Right forelimb (tissue), 1 donor: ENCODE measurements at regions not wholly inside any gene's neighbourhood (a gene's known extent, or its start where the extent isn't known, plus 50 kb on each side); places are given as distances from the start of the nearest gene placed in this dataset.

ENCODE experiments used
- DNase-seq: peaks from one replicate; pipeline ENCODE4 v3.0.0-alpha.2; 2018

DNA sequence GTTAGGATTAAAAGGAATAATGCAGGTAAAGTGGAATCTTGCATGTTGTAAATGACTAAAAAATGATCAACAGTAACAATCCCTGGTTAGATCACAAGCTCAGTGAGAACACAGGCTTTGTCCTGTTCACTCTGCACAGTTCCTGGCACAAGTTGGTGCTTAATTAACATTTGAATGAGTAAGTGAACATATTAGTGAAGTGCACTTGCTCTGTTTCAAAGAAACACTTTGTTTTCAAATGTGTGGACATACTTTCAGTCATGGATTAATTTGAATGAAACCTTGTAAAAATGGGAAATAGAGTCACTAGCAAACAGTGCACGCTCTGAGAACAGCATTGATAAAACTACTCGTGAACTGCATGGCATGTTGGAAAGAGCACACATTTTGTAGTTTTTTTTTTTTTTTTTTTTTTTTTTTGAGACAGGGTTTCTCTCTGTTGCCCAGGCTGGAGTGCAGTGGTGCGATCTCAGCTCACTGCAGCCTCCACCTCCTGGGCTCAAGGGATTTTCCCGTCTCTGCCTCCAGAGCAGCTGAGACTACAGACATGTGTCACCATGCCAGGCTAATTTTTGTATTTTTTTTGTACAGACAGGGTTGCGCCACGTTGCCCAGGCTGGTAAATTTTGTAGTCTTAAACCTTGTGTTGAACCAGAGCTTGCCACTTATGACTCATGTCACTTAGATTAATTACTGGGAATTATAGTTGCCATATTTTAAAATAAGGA, 159.9 kb downstream of the LURAP1L start:
- no peak for DNase-seq

GRCh38 chr9:12935714-12936113, 160.9 kb downstream of the LURAP1L start:
- no peak for DNase-seq

- DNase-seq, result no peak
Observed at GRCh38 chr9:12954441-12954840, 179.6 kb downstream of the LURAP1L start.

- DNase-seq, result no peak
Observed at GRCh38 chr9:12955510-12956163, 180.8 kb downstream of the LURAP1L start.

GRCh38 chr9:12956261-12956660, 181.4 kb downstream of the LURAP1L start:
- DNase-seq, result no peak

GRCh38 chr9:12956805-12957204, 182.0 kb downstream of the LURAP1L start:
- no peak for DNase-seq

GRCh38 chr9:12958279-12958678, 183.5 kb downstream of the LURAP1L start:
- no peak for DNase-seq

DNA sequence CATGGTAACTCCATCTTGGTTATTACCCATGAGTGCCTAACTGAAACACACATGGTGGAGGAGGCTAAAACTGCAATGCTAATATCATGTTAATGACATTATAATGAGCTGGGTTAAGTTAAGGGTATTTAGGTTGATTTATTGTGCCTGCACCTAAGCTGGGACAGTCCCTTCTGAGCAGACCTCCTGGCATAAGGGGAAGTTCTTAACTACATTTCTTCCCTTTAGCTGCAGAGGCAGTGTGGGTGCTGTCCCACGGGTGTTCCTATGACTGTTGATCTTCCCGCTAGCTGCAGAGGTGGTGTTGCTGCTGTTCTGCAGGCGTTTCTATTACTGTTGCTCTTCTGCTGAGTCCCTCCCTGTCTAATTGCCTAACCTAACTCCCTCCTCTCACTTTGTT, 183.9 kb downstream of the LURAP1L start:
- no peak for DNase-seq

DNA sequence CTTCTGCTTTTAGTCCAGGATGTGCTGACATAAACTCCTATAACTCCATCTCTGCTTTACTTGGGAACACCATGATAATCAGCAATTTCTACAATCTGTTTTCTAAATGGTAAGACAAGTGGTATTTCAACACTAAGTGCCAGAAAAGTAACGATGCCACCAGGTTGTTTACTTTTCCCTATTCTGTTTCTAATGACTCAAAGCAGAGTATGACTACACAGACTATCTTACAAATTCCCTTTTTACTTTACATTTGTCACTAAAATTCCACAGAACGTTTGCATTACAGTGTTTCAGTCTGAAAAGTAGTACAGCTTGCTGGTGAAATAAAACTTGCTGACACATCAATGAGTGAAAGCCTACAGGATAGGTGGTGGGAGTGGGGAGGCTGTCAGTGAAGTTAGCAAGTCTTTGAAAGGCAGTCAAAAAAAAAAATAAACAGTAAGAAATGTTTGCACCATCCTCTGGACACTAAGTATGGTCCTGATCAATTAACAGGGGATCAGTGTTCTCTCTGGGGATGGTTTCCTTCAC, 186.5 kb downstream of the LURAP1L start:
- no peak for DNase-seq

- no peak for DNase-seq
Observed at GRCh38 chr9:12963537-12963936, 188.7 kb downstream of the LURAP1L start.

DNA sequence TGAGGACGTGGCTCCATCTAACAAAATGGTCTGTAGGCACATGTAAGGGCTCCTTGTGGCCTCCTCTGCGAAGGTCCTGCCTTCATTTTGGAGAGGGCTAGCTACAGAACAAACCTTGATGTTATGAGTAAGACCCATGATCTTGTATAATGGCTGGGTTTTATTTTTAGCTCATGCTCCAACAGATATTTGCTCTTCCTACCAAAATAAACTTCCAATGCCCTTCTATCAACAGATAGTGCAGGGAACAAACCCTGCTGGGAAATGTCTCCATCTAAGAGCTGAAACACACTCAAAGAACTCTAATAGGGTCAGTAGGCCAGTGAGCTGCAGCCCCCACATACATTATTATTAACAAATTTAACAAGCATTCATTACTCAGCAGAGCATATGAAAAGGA, 189.5 kb downstream of the LURAP1L start:
- DNase-seq, result no peak

- no peak for DNase-seq
Observed at GRCh38 chr9:12965303-12965702, 190.5 kb downstream of the LURAP1L start.

- no peak for DNase-seq
Observed at GRCh38 chr9:12968093-12968492, 193.3 kb downstream of the LURAP1L start.

DNA sequence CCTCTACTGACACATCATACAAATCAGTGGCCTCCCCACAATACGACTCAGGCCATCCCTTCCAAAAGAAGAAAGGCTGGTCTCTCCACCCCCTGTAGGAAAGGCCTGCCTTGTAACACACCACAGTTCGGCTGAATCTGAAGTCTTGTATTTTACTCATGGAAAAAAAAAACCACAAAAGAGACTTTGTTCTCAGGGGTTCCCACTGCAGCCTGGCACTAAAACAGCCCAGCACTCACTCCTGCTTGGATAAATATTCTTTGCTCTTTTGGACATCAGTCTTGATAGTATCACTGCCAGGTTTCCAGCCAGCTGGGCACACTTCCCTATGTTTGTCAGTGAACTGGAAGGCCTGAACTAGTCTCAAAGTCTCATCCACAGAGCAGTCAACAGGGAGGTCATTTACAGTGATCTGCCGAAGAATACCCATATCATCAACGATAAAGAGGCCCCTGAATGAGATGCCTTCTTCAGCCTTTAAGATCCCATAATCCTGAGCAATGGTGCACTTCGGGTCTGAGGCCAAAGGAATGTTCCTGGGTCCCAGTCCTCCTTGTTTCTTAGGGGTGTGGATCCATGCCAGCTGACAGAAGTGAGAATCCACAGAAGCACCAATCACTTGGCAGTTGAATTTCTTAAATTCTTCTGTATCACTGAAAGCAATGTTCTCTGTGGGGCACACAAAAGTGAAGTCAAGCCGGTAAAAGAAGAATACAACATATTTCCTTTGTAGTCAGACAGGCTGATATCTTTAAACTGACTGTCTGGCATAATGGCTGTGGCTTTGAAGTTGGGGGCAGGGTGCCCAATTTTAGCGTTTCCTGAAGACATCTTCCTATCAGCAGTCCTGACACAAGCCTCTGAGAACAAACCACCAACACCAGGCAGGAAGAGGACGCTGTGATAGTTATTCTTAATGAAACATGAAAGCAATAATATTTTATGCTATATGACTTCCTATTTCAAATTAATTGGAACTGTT, 198.1 kb downstream of the LURAP1L start:
- no peak for DNase-seq

DNA sequence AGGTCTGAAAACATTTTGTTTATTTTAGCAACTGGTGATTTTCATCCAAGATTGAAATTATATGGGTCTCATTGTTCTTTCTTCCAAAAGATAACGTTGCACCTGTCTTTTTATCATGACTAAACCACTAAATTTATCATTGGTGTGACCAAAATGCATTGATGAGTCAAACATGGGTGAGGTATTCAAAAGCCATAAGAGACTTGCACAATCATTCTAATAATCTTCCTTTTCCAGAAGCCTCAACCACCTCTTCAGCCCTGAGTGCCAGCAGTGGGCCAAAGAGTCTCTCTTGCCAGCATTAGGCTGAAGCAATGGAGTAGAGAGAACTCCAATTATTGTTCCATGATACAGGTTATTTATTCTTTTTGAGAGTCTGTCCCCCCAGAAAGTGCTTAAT, 198.9 kb downstream of the LURAP1L start:
- no peak for DNase-seq

DNA sequence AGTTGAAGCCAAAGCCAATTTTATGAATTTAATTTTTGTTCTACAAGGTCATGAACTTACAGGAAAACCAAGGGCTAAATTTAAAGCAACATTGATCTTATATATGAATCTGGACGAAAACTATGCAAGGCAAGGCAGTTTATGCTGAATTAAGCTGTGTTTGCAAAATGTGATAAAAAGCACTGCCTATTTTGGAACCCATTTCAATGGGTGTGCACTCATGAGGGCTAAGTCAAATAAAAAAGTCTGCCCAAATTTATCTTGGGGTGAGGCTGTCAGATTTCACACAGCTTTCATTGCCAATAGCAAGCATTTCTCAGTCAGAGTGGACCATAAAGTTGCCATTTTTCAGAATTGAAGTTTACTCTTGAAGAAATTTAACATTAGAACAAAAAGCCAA, 199.9 kb downstream of the LURAP1L start:
- DNase-seq, result no peak

- no peak for DNase-seq
Observed at GRCh38 chr9:12975496-12975895, 200.7 kb downstream of the LURAP1L start.

DNA sequence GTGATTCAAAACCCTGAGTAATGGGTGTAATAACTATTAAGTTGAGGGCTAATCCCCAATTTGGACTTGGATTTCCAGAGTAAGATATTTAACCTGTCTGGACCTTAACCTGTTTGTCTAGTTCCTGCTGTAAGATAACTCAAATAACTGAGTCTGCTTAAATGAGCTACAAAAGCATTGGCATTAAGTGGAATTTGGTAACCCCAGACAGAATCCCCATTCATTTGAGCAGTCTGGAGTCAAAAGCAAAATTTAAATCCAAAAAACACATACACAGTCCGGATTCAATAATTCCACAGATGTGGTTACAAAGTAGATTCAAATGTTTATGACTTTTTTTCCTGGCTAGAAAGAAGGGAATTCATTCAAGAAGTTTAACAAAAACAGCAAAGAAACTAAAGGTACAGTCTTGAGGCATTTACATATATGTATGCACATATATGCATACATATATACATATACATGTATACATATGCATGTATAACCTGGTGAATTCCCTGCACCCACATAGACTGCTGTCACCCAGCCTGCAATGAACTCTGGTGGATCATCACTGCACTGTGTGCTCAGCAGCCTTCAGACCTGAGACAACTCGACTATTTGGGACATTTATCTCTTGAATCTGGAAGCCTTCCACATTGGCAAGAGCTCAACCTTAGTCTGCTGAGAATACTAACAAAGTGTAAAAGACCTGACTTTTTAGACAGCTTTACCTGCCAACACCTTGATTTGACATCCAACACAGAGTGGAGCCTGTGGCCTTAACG, 205.4 kb downstream of the LURAP1L start:
- no peak for DNase-seq

GRCh38 chr9:12988258-12988657, 213.4 kb downstream of the LURAP1L start:
- no peak for DNase-seq

DNA sequence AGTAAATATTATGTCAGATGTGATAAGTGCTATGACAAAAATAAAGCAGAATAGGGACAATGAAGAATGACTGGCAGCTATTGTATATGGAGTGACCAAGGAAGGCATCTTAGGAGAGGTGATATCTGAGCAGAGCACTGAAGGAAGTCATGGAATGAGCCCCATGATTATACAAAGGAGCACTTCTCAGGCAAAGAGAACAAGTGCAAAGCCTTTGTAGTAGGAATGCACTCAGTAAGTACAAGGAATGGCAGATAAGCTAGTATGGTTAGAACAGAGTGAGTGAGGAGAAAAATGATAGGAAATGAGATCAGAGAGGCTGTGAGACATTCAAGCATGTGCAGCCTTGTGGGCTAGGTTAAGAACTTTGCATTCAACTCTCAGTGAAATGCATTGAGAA, 214.8 kb downstream of the LURAP1L start:
- no peak for DNase-seq

GRCh38 chr9:12993466-12993865, 218.6 kb downstream of the LURAP1L start:
- no peak for DNase-seq

GRCh38 chr9:12997009-12997408, 222.2 kb downstream of the LURAP1L start:
- no peak for DNase-seq
